ENCODE measurements at regions not wholly inside any gene's neighbourhood (a gene's known extent, or its start where the extent isn't known, plus 50 kb on each side); places are given as distances from the start of the nearest gene placed in this dataset.

DNA sequence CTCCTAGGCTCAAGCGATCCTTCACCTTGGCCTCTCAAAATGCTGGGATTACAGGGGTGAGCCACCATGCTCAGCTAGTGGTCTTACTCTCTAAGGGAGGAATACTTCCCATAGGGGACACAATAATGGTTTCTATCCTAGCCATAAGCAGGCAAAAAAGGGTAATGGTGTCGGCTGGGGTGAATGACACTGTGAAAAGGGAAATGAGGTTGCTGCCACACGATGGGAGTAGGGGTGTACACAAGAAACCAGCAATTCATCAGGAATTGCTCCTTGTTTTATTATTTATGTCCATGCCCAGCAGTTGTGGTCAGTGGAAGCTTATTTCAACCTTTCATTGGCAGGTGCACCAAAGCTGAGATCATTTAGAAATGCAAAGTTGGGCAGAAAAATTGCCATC is 70.3 kb upstream of the ZFR start:
- DNase-seq = no peak
- WGBS, 2 donors = 47 to 58% methylated on average over 3 of the region's 3 CpGs
- no peaks in the 10 kb centered on the region for H3K27me3 ChIP-seq

DNA sequence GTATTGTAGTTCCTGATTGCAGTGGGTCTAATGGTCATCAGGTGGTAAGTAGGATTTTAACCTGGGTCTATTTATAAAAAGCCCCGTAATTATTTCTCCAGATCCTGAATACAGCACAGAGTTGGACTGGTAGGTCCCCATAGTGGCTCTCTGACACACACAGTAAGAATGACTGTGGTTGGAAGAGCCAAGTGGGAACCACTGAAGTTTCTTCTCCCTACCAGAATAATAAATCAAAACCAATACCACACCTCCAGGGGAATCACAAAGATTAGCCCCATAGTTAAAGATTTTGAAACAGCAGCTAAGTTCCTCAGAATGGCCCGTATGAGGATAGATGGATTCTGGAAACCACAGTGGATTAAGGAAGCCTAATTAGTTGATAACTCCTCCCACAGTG is 68.4 kb upstream of the ZFR start:
- H3K4me1 ChIP-seq = no peaks in the 10 kb centered on the region
- no peaks in the 10 kb centered on the region for H3K36me3 ChIP-seq (replicated peaks in 1 of 2; ENCODE audit: insufficient read depth in 1 of 2, low read depth in 2 of 2)
- H3K9me3 ChIP-seq = no peaks in the 10 kb centered on the region
- TF ChIP-seq CTCF (IDR thresholded peaks at IDR 0.05) = no peak
- TF ChIP-seq POLR2A (IDR thresholded peaks at IDR 0.05) = no peak
- H3K4me3 ChIP-seq = no peak overlapping the region
- H3K27ac ChIP-seq = no peak overlapping the region
- no peaks in the 10 kb centered on the region for H3K27me3 ChIP-seq
- 80 to 89% methylated on average over 2 of the region's 2 CpGs for WGBS, 2 donors
- no peak for DNase-seq
- ATAC-seq = no peak
- intact Hi-C loops (cut with DNase I) = no loop called here

More for the DNA sequence above, 70.3 kb upstream of the ZFR start:
- H3K4me3 ChIP-seq = no peak overlapping the region
- no peaks in the 10 kb centered on the region for H3K36me3 ChIP-seq (replicated peaks in 1 of 2; ENCODE audit: insufficient read depth in 1 of 2, low read depth in 2 of 2)
- no peak for ATAC-seq
- no peak for TF ChIP-seq CTCF (IDR thresholded peaks at IDR 0.05)
- TF ChIP-seq POLR2A (IDR thresholded peaks at IDR 0.05) = no peak
- H3K9me3 ChIP-seq = no peaks in the 10 kb centered on the region
- intact Hi-C loops (cut with DNase I) = no loop called here
- H3K4me1 ChIP-seq = no peaks in the 10 kb centered on the region
- H3K27ac ChIP-seq = no peak overlapping the region

- no peaks in the 10 kb centered on the region for H3K27me3 ChIP-seq
- no peaks in the 10 kb centered on the region for H3K36me3 ChIP-seq (replicated peaks in 1 of 2; ENCODE audit: insufficient read depth in 1 of 2, low read depth in 2 of 2)
- no peak for DNase-seq
- ATAC-seq = no peak
- H3K27ac ChIP-seq = no peak overlapping the region
- no peak overlapping the region for H3K4me3 ChIP-seq
- WGBS, 2 donors = 63 to 64% methylated on average over 5 to 9 of the region's 9 CpGs
- intact Hi-C loops (cut with DNase I) = no loop called here
- TF ChIP-seq CTCF (IDR thresholded peaks at IDR 0.05) = no peak
- TF ChIP-seq POLR2A (IDR thresholded peaks at IDR 0.05) = no peak
- H3K9me3 ChIP-seq = no peaks in the 10 kb centered on the region
- H3K4me1 ChIP-seq = no peaks in the 10 kb centered on the region
Observed at GRCh38 chr5:32511776-32512374, 67.3 kb upstream of the ZFR start.

GRCh38 chr5:32510860-32511259 is 66.3 kb upstream of the ZFR start:
- TF ChIP-seq POLR2A (IDR thresholded peaks at IDR 0.05) (no peak), CTCF (IDR thresholded peaks at IDR 0.05) (no peak)
- intact Hi-C loops (cut with DNase I) = no loop called here
- 0% methylated on average over 1 of the region's 1 CpG for WGBS, 2 donors
- ATAC-seq (no peak), DNase-seq (no peak)
- Histone ChIP-seq H3K36me3 (replicated peaks in 1 of 2; ENCODE audit: insufficient read depth in 1 of 2, low read depth in 2 of 2) (no peaks in the 10 kb centered on the region), H3K27ac (no peak overlapping the region), H3K4me1 (no peaks in the 10 kb centered on the region), H3K4me3 (no peak overlapping the region), H3K9me3 (no peaks in the 10 kb centered on the region), H3K27me3 (no peaks in the 10 kb centered on the region)

Data from body of pancreas (tissue), 4 donors.